Fibroblast of gingiva (primary cell): ENCODE measurements at regions not wholly inside any gene's neighbourhood (a gene's known extent, or its start where the extent isn't known, plus 50 kb on each side); places are given as distances from the start of the nearest gene placed in this dataset.

Experiments used
- DNase-seq: peaks from one replicate; pipeline ENCODE4 v3.0.0-alpha.2; 2011; ENCODE audit warnings: low read depth

DNA sequence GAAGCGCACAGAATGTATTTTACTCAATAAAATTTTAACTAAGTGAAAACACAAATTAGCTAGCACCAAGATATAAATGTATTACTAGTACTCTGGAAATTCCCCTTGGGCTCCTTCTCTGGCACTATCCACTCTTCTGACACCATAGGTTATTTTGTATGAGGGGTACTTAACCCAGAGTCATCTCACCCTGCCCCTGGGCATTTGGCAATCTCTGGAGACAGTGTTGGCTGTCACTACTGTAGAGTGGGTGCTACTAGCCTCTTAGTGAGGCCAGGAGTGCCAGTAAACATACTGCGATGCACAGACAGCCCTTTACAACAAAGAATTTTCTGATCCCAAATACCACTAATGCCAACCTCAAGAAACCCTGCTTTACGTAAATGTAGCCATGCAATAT lies 246.3 kb upstream of the KBTBD8 start:
- no peak for DNase-seq

DNA sequence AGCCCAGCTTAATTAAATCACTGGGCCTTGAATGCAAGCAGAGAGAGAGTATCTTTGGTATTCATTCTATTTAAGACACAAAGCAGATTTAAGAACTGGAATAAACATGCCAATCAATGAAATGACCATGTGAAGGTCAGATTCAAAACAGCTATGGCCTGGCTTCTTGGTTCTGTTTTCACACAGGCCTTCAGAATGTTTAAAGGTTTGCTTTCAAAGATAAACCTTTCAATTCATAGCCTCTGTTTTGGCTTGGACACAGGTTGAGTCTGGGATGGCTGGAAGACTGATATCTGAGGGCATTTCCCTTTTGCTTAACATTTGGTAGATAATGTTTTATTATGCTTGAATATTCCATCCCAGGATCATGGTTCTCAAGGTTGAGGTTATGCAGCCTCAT lies 244.4 kb upstream of the KBTBD8 start:
- DNase-seq: no peak

DNA sequence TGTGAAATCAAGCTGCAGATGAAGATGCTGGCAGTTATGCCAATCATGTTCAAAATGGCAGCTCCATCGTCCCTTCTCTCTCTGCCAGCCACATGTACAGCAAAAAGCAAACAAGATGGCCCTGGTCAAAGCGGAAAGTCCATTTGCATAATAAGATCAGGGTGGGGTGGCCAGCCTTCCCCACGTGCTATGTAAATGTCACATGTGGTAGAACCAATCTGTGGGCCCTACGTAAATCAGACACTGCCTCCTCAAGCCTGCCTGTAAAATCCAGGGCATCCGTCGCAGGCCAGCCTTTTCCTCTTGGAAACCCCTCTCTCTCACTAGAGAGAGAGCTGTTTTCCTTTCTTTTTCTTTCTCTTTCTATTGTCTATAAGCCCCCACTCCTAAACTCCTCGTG lies 243.5 kb upstream of the KBTBD8 start:
- DNase-seq: no peak

DNA sequence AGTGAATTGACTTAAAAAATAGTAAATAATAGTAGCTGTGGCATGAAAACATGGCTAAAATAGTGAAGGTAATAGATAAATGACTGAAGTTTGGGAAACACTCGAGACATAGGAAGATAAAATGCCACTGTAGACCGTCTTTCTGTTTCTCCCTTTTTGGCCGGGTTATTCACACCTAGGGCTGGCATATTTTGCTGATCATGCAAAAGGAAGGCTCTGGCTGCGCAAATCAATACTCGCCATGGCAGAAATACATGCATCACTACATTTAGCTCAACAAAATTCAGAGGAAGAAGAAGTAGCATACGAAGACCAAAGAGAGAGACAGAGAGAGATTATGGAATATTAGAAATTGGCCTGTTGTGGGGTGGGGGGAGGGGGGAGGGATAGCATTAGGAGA lies 242.2 kb upstream of the KBTBD8 start:
- no peak for DNase-seq

DNA sequence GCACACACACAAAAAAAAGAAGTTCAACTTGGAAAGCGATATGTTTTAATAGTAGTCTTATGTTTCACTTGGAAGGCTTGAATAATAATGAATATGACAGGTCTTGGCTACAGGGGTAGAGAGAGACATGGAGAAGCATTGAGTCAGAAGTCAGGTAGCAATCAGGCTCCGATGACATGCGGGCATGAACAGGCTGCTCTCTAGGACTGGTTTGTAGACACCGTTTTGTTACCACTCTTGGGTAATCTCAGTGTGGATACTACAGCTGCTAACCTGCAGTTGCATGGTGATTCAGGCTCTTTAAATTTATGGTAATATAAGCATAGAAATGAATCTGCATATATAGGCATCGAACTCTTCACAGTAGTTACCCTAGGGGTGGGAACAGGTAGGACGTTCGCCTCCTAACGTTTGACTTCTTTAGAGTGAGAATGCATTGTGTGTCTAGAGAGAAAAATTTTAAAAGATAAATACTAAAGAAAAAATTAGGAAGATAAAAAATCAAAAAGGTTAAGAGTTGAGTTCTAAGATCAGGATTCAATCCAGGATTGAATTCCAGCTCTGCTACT lies 241.6 kb upstream of the KBTBD8 start:
- DNase-seq: no peak

DNA sequence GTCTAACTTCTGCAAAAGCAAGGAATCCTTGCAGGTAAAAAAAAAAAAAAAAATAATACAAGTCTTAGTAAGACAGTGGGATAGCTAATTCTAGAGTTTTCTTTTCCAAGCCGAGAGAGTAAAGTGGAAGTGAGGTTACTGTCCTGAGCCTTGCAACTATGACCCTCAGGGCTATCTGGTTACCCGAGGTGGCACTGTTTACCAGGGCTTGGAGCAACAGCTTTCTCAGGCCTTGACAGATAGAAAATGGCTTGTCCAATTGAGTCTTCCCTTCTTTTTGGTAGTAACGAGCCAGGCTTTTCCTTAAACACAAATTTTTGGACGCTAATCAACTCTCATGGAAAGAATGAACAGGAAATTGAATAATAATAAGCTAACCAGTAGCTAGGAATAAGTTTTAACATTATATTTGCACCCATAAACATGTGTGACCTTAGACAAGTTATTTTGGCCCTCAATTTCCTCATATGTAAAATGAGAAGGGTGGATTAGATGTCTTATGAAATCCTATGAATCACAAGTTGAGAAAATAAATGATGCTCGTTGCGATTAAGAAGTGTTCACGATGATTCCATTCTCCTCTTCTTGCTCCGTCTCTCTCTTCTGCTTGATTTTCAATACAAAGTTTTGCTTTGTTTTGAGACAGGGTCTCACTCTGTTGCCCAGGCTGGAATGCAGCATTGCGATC lies 236.9 kb upstream of the KBTBD8 start:
- DNase-seq: peak; percentile 72

DNA sequence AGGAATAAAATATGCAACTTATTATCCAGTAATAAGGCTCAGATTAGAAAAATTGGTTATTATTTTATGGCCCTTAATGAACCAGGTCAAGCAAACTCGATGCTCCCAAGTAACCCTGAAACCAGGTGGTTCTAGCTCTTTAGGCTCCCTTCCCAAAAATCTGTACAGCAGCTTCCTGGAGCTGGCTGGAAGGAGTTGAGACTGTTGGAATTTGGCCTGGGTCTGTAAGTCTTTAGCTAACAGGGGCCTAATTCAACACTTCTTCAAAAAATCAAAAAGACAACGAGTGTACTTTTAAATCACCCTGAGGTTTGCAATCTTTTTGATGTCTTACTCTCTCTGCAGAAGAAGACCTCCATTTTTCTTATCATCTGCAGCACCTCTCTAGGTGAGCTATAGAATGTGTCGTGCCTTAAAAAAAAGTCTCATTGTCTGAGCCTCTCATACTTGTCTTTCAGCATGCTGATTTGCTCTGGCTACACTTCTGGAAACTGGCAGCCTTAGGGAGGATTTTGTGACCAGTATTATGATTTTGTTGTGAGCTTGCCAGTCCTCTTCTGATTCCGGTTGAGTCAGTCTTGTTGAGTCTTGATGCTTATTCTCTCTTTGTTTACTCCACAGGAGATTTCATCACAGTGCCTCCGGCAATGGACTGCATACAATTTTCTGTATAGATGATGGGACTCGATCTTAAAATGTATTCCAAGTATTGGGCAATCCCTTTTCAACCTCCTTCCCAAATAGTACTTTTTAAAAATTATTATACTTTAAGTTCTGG lies 235.0 kb upstream of the KBTBD8 start:
- DNase-seq: peak; percentile 95

DNA sequence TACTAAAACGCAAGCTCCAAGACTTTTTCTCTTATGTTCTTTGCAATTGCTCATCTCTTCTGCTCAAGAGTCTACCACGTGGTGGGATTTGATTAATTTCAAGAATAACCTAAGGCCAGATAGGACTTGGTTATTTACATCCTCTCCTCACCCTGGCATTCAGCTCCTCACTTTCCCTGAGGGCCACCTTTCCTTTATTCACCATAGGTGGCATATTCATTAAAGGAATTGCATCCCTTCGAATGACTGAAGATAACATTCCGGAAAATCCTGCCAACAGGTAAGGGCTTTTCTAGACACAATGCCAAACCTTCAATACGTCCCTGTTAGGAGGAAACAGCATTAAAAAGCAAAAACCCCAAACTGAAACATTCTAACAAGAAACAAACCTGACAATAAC lies 220.0 kb upstream of the KBTBD8 start:
- no peak for DNase-seq

DNA sequence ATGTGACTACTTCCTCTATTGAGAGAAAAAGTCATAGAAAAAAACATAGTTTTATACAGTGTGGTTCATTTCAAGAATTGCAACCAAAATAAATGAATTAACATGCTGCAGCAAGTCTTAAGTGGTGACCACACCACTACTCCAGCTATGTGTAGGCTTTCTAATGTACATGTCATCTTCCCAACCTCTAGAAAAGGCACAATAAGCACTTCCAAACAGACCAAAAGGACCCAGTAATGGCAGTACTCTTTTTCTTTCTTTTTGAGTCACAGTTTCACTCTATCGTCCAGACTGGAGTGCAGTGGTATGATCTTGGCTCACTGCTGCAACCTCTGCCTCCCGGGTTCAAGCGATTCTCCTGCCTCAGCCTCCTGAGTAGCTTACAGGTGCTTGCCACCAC lies 219.3 kb upstream of the KBTBD8 start:
- no peak for DNase-seq

DNA sequence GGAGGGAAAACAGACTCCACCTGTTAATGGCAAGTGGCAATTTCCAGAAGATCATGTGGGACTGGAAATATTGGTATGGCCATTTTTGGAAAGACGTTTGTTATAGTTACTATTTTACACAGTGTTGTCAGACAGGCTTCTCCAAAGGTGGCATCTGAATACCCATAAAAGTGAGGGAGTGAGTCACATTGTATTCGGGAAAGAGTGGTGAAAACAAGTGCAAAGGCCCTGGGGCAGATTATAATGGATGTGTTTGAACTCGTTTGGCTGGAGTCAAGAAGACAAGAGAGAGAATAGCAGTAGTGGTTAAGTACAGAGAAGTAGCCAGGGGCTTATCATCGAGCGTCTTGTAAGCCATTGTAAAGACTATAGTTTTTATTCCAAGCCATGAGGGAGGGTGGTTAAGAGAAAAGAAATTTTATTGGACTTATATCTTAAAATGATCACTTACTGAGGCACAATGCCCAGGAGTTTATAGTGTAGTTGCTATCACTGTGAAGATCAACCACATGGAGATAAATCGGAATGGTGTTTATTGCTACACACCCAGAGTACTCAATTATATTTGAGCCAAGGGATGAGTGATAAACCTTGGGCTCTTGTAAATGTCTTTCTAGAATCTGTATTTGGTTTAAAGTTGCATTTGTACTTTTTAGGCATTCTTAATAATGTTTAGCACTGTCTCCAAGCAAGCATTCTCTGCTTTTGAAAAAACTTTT lies 212.8 kb upstream of the KBTBD8 start:
- DNase-seq: no peak

DNA sequence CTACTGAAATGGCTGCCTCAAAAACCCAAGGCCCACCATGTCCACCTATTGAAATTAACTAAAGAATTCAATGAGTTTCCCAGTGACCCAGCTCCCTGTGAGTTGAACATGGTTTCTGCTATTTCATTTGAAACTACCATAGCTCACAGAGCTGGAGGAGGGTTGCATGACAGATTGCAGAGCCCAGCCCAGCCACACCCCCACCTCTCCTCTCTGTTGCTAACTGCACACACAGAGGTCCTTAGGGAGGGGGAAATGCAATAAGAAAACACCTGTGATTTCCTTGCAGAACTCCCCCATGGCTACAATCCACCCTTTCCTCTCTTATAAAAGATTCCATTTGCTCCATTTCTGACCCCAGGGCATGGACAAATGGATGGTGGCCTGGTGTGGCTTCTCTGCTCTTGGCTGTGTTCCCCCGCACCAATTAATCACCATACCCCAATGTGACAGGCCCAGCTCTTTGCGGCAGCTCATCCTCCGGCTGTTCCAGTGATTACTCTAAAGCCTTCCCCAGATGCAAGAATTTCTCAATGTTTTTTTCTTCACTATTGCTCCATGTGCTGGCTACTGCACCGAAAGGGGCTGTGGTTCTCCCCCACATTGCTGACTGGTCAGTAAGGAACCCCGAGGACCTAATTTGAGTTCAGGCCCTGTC lies 208.4 kb upstream of the KBTBD8 start:
- peak; percentile 43 for DNase-seq

DNA sequence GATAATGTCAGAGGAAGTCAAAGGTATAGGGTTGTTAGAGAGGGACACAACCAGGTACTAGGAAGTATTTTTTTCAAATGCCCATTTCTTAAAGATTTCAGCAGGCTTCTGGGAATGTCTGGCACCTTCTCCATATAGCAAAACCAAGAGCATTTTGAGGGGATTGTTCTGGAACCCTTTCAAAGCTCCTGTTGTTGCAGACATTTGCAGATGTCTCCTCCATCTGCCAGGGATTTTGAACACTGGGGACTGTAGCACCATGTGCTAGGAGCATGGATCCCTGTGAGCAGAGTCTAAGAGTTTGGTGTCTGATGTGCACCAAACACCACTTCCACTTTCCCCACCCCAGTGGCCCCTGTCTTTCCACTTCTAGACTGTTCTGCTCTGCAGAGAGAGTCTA lies 206.0 kb upstream of the KBTBD8 start:
- no peak for DNase-seq

DNA sequence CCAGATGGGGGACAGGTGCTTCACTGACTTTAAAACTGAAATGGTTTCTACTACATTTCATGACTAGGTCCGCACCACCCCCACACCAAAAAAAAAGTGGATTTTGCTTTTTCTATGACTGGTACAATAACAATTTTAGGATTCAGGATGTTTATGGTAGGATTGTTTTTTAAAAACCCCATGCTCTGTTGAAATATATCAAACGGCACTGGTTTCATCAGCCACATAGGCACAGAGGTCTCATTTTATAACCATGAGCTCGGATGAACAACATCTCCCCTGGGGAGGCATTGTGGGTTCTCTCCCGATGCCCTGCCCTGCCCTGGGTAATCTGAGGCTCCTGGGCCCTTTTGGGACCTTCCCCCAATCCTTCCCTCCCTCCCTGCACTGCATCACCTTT lies 202.7 kb upstream of the KBTBD8 start:
- DNase-seq: peak; percentile 84

DNA sequence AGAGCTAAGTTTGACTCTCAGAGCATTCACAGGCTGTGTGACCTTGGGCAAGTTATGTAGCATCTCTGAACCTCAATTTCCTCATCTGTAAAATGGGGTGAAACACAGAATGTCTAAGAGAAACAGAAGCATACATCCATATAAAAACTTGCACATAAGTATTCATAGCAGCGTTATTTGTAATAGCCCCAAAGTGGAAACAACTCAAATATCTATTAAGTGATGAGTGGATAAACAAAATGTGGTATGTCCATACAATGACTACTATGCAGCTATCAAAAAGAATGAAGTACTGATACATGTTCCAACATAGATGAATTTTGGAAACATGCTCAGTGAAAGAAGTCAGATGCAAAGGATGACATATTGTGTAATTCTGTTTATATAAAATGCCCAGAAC lies 201.8 kb upstream of the KBTBD8 start:
- no peak for DNase-seq

DNA sequence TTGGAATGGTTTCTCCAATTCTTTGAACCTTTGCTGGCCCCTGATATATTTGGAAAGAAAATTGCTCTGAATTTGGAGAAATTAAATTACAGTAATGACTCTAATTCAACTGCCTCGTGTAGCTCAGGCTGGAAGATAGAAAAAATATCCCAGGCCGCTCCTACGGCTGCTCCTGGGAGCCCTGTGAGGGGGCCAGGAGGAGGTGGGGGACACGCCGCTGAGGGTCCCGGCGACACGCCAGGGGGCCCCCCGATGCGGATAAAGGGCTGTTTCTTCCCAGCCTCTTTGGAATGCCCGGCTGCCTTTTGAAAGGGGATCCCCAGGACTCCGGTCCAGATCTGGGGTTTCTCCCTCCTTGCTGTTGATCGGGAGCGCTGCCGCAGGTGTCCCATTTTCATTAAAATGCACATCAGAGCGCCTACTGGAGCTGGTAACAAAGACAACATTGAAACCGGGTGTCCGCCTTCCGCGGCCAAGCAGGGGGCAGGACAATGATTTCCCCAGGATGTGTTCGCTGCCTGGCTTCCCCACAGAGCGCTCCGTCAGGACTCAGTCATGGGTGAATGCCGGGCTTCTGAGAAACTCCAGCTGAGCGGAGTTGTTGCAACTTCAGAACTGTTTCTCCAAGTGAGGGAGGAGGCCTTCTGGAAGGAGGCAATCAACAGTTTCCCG lies 200.1 kb upstream of the KBTBD8 start:
- peak; percentile 87 for DNase-seq

DNA sequence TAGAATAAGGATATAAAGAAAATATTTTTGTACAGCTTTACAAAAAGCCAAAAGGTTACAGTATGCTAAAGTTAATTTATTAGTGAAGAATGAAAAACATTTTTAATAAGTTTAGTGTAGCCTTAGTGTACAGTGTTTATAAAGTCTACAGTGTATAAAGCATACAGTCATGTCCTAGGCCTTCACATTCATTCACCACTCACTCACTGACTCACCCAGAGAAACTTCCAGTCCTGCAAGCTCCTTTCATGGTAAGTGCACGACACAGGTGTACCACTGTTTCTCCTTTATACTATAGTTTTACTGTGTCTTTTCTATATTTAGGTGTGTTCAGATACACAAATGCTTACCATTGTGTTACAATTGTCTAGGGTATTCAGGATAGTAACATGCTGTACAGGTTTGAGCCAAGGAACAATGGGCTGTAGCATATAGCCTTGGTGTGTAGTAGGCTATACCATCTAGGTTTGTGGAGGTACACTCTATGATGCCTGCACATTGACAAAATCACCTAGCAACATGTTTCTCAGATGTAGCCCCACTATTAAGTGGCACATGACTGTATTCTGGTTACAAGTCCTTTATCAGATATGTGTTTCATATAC lies 197.1 kb upstream of the KBTBD8 start:
- no peak for DNase-seq

DNA sequence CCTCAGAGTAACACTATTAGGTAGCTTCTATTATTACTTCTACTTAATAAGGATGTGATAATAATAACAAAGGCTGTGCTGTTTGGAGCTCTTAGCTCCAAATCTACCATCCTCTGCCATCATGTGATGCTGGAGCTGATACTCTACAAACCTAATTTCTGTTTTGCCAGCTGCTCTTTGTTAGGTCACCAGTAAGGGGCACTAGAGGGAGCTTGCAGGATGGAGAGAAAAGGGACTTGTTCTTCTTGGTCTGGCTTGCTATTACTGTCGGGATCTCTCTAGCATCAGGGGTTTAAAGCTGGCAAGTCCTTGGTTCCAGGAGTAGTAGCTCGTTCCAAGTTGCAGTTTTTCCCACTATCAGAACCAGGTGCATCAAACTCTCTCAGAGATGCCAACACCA lies 194.9 kb upstream of the KBTBD8 start:
- no peak for DNase-seq

DNA sequence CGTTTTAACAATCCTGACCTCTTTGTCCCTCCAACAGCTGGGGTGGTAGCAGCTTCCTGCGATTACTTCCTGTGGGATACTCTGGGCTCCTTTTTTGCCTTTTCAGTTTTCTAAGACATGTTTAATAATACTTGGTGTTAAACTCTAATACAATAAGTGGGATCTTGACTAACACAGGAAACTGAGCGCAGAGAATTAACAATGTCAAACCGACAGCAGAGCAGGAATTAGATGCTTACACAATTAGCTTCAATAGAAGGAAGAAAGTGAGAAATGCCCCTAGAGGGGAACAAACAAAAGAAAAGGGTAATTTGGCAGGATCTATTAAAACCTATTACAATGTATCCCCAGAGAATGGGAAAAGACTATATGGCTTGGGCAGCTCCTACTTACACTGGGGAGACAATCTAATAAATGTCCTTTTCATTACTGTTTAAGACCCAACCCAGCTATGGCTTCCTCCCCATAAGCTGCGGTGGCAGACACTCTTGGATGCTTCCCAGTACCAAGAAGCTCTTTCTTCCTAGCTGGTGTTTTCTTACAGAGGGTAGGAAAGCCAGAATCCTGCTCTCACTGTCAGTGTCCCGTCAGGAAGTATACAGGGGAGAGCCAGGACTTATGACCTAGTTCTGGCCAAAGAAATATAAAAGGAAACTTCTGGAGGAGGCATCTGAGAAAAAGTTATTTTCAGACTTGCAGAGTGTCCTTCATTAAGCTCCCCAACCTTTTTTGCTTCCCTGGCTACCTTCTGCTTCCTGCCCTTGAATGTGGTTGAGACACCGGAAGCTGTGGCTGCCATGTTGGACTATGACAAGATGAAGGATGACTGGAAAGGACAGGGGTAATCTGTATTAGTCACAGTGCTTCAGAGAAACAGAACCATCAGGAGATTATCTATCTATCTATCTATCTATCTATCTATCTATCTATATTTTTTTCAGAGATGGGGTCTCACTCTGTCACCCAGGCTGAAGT lies 194.1 kb upstream of the KBTBD8 start:
- no peak for DNase-seq

DNA sequence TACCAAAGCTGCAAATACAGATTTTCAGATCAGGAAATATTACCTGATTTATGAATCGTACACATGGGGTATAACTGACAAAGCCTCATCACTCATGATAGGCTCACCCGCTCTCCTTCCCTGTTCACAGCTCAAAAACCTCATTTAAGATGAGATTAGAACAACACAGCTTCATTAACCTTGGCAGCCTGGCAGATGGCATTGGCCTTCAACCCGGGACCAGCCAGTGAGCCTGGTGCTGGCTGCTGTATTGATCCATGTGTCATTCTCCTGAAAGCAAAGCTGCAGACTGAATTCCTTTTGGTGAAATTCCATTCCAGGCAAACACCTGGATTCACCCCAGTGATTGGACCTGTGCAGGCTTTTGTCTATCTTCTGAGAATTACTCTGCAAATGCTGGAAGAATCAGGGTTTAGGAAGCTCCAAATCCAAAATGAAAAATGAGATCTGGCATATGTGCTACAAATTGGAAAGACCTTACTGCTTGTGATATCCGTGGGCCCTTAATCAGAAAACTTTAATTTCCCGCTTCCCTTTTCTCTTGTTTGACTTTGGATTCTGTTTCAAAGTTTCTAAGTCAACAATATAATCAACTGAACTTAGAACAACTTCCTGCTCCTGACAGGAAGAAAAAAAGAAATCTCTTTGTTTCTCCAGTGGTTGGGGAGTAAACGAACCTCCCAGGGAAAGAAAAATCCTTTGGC lies 189.1 kb upstream of the KBTBD8 start:
- DNase-seq: no peak

DNA sequence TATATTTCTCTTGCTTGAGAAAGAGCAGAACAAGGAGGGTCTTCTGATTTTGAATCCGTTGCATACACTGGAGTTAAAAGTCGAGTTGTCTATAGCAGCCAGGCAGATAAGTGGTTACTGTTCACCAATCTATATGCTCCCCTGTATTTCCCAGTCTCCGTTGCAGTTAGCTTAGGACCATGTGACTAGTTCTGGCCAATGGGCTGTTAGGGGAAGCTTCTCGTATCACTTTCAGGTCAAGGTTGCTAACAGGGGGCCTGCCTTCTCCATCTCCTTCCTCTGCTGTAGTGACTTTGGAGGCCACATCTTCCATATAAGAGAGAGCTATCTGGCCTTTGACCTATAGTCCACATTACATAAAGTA lies 188.5 kb upstream of the KBTBD8 start:
- no peak for DNase-seq
